ENCODE measurements at regions not wholly inside any gene's neighbourhood (a gene's known extent, or its start where the extent isn't known, plus 50 kb on each side); places are given as distances from the start of the nearest gene placed in this dataset.

GRCh38 chr11:70640408-70640807 is 242.1 kb downstream of the CTTN start:
- TF ChIP-seq ZNF462 (CRISPR knock-in tag; IDR thresholded peaks at IDR 0.05) (no peak), JUNB (IDR thresholded peaks at IDR 0.05; ENCODE audit: unreplicated experiment) (no peak), EZH2phosphoT487 (IDR thresholded peaks at IDR 0.05; ENCODE audit: unreplicated experiment) (no peak), ZNF114 (CRISPR knock-in tag; IDR thresholded peaks at IDR 0.05) (no peak), CREB1 (CRISPR knock-in tag; IDR thresholded peaks at IDR 0.05; ENCODE audit: low read depth) (no peak), NANOG (IDR thresholded peaks at IDR 0.05; ENCODE audit: borderline replicate concordance) (no peak), EZH2 (IDR thresholded peaks at IDR 0.05; ENCODE audit: low read depth, unreplicated experiment) (no peak), STAT1 (IDR thresholded peaks at IDR 0.05; ENCODE audit: unreplicated experiment) (no peak), POLR2AphosphoS5 (IDR thresholded peaks at IDR 0.05; ENCODE audit: low read depth) (no peak), ZNF331 (CRISPR knock-in tag; IDR thresholded peaks at IDR 0.05; ENCODE audit: low read depth) (no peak)
- TF ChIP-seq, protein P1, sequence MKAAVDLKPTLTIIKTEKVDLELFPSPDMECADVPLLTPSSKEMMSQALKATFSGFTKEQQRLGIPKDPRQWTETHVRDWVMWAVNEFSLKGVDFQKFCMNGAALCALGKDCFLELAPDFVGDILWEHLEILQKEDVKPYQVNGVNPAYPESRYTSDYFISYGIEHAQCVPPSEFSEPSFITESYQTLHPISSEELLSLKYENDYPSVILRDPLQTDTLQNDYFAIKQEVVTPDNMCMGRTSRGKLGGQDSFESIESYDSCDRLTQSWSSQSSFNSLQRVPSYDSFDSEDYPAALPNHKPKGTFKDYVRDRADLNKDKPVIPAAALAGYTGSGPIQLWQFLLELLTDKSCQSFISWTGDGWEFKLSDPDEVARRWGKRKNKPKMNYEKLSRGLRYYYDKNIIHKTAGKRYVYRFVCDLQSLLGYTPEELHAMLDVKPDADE (IDR thresholded peaks at IDR 0.05), result no peak
- TF ChIP-seq, protein P2, sequence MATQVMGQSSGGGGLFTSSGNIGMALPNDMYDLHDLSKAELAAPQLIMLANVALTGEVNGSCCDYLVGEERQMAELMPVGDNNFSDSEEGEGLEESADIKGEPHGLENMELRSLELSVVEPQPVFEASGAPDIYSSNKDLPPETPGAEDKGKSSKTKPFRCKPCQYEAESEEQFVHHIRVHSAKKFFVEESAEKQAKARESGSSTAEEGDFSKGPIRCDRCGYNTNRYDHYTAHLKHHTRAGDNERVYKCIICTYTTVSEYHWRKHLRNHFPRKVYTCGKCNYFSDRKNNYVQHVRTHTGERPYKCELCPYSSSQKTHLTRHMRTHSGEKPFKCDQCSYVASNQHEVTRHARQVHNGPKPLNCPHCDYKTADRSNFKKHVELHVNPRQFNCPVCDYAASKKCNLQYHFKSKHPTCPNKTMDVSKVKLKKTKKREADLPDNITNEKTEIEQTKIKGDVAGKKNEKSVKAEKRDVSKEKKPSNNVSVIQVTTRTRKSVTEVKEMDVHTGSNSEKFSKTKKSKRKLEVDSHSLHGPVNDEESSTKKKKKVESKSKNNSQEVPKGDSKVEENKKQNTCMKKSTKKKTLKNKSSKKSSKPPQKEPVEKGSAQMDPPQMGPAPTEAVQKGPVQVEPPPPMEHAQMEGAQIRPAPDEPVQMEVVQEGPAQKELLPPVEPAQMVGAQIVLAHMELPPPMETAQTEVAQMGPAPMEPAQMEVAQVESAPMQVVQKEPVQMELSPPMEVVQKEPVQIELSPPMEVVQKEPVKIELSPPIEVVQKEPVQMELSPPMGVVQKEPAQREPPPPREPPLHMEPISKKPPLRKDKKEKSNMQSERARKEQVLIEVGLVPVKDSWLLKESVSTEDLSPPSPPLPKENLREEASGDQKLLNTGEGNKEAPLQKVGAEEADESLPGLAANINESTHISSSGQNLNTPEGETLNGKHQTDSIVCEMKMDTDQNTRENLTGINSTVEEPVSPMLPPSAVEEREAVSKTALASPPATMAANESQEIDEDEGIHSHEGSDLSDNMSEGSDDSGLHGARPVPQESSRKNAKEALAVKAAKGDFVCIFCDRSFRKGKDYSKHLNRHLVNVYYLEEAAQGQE (IDR thresholded peaks at IDR 0.05; ENCODE audit: unreplicated experiment), result no peak
- TF ChIP-seq, protein P3, sequence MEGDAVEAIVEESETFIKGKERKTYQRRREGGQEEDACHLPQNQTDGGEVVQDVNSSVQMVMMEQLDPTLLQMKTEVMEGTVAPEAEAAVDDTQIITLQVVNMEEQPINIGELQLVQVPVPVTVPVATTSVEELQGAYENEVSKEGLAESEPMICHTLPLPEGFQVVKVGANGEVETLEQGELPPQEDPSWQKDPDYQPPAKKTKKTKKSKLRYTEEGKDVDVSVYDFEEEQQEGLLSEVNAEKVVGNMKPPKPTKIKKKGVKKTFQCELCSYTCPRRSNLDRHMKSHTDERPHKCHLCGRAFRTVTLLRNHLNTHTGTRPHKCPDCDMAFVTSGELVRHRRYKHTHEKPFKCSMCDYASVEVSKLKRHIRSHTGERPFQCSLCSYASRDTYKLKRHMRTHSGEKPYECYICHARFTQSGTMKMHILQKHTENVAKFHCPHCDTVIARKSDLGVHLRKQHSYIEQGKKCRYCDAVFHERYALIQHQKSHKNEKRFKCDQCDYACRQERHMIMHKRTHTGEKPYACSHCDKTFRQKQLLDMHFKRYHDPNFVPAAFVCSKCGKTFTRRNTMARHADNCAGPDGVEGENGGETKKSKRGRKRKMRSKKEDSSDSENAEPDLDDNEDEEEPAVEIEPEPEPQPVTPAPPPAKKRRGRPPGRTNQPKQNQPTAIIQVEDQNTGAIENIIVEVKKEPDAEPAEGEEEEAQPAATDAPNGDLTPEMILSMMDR (conservative IDR thresholded peaks at IDR 0.05; ENCODE audit: low read depth in 2 of 2), result no peak
- Histone ChIP-seq H3K27ac (ENCODE audit: low read depth) (no peak overlapping the region), H3K4me3 (no peak overlapping the region), H3K36me3 (ENCODE audit: insufficient read depth) (no peaks in the 10 kb centered on the region), H3F3A (replicated peaks; ENCODE audit: low read depth) (peaks cover 8% of the 10 kb centered on the region), H3K4me1 (ENCODE audit: insufficient read depth) (peaks cover 50% of the 10 kb centered on the region), H3K4me2 (no peak overlapping the region), H4K20me1 (replicated peaks; ENCODE audit: insufficient read depth) (no peaks in the 10 kb centered on the region), H3K9me2 (ENCODE audit: insufficient read depth) (no peaks in the 10 kb centered on the region), H3K79me2 (replicated peaks; ENCODE audit: insufficient read depth) (peaks cover 56% of the 10 kb centered on the region), H2AFZ (no peak overlapping the region), H3K27me3 (ENCODE audit: insufficient read depth) (no peaks in the 10 kb centered on the region)
- H3K4me1 Mint-ChIP-seq, result peaks cover 60% of the 10 kb centered on the region
- DNase-seq (ENCODE audit: low spot score), result no peak
- no peak overlapping the region for H3K4me3 Mint-ChIP-seq
- H3K9me3 Mint-ChIP-seq, result no peaks in the 10 kb centered on the region
- ATAC-seq, result no peak
- no peaks in the 10 kb centered on the region for H3K36me3 Mint-ChIP-seq (ENCODE audit: low read depth)
- H3K27me3 Mint-ChIP-seq (ENCODE audit: insufficient read depth, low read depth, poor library complexity), result peaks cover 22% of the 10 kb centered on the region
- no peak overlapping the region for H3K27ac Mint-ChIP-seq

All from GM23338 (cell line).